Endothelial cell of umbilical vein (primary cell): ENCODE measurements at regions not wholly inside any gene's neighbourhood (a gene's known extent, or its start where the extent isn't known, plus 50 kb on each side); places are given as distances from the start of the nearest gene placed in this dataset.

Source experiments
- BruUV-seq: library from RNA; stranded (reverse); fragments of 400-500 nt; replicated peaks from 2 replicates; lab custom pipeline; 2021; lab: Mats Ljungman, UMichigan
- CTCF ChIA-PET: fragments of 300-600, 350-600 bp; sonication (Branson Sonifier 250); formaldehyde crosslinking; loops from one replicate; lab custom pipeline; 2021; ENCODE audit warnings: antibody characterized with exemption, inconsistent platforms; lab: Charles Lee
- POLR2A ChIA-PET: fragments of 300-600, 350-600 bp; sonication (Branson Sonifier 250); formaldehyde crosslinking; loops from one replicate; lab custom pipeline; 2021; ENCODE audit warnings: antibody characterized with exemption, inconsistent platforms; lab: Charles Lee
- DNase-seq: peaks from one replicate; pipeline ENCODE4 v3.0.0-alpha.2; 2011; ENCODE audit warnings: low read depth, low spot score
- FAIRE-seq: peaks from 2 replicates; lab custom pipeline; 2011; peaks lifted over from hg19 to GRCh38; lab: Jason Lieb, UNC
- H2AFZ ChIP-seq: 2 replicates; pipeline ENCODE4 v1.6.0; 2012; ENCODE audit warnings: low read depth, low read length, control low read depth, inconsistent platforms
- H3K27ac ChIP-seq: 2 replicates; pipeline ENCODE4 v1.5.1; 2011; ENCODE audit warnings: low read depth, mild to moderate bottlenecking, control low read depth, low read length, moderate library complexity; ENCODE audit not compliant: insufficient read depth
- H3K27me3 ChIP-seq, 2 experiments: 2 replicates each; pipeline versions ENCODE4 v1.6.0 to v1.6.1; 2011; ENCODE audit warnings: low read length in 2 of 2, mixed read lengths in 1 of 2; ENCODE audit not compliant: control insufficient read depth in 2 of 2, insufficient read depth in 2 of 2
- H3K36me3 ChIP-seq, 2 experiments: 2 replicates in 1 of 2; 3 replicates in 1 of 2; pipeline ENCODE4 v1.5.1; 2011; ENCODE audit warnings: low read length in 2 of 2, mild to moderate bottlenecking in 1 of 2, moderate library complexity in 1 of 2; ENCODE audit not compliant: control insufficient read depth in 2 of 2, insufficient read depth in 2 of 2; ENCODE audit errors: extremely low read depth in 1 of 2
- H3K4me1 ChIP-seq: 3 replicates; pipeline ENCODE4 v1.5.1; 2011; ENCODE audit warnings: mild to moderate bottlenecking, low read length; ENCODE audit not compliant: control insufficient read depth, insufficient read depth; ENCODE audit errors: extremely low read depth
- H3K4me2 ChIP-seq: 2 replicates; pipeline ENCODE4 v1.6.1; 2011; ENCODE audit warnings: low read length, control low read depth, mixed read lengths; ENCODE audit not compliant: insufficient read depth
- H3K4me3 ChIP-seq, 3 experiments: fragments of 200-600 bp in 1 of 3; sonication (generic), shearing (Covaris generic) in 1 of 3; replicated peaks in 1 of 3; 2 replicates each; pipeline ENCODE4 v1.5.1; 2011 to 2016; ENCODE audit warnings: control low read depth in 3 of 3, low read length in 3 of 3, mild to moderate bottlenecking in 2 of 3, inconsistent platforms in 1 of 3, low read depth in 1 of 3, moderate library complexity in 1 of 3; ENCODE audit not compliant: insufficient read depth in 1 of 3
- H3K79me2 ChIP-seq: 2 replicates; pipeline ENCODE4 v1.6.0; 2012; ENCODE audit warnings: low read length, inconsistent platforms; ENCODE audit not compliant: control insufficient read depth, insufficient read depth
- H3K9ac ChIP-seq: replicated peaks from 2 replicates; pipeline ENCODE3; 2011; ENCODE audit warnings: low read length, control low read depth; ENCODE audit not compliant: insufficient read depth; ENCODE audit errors: extremely low read depth
- H3K9me1 ChIP-seq: replicated peaks from 3 replicates; pipeline ENCODE4 v1.6.0; 2011; ENCODE audit warnings: mild to moderate bottlenecking, low read length; ENCODE audit not compliant: control insufficient read depth, insufficient read depth; ENCODE audit errors: extremely low read depth
- H3K9me3 ChIP-seq: replicated peaks from 2 replicates; pipeline ENCODE4 v1.5.1; 2012; ENCODE audit warnings: low read length, inconsistent platforms; ENCODE audit not compliant: control insufficient read depth, insufficient read depth
- H4K20me1 ChIP-seq: replicated peaks from 2 replicates; pipeline ENCODE3; 2011; ENCODE audit warnings: mild to moderate bottlenecking, low read length; ENCODE audit not compliant: control insufficient read depth, insufficient read depth; ENCODE audit errors: extremely low read depth
- EZH2 ChIP-seq: IDR thresholded peaks from 2 replicates; pipeline ENCODE4 v1.6.1; 2012; ENCODE audit warnings: borderline replicate concordance, low read depth, mild to moderate bottlenecking, moderate library complexity, low read length, inconsistent platforms; ENCODE audit not compliant: severe bottlenecking
- FOS ChIP-seq: IDR thresholded peaks from 2 replicates; pipeline ENCODE4 v1.6.1; 2011; ENCODE audit warnings: mild to moderate bottlenecking, low read length, moderate library complexity, borderline replicate concordance; ENCODE audit not compliant: insufficient read depth
- GATA2 ChIP-seq: IDR thresholded peaks from 2 replicates; pipeline ENCODE4 v1.7.0; 2011; ENCODE audit warnings: low read depth, mild to moderate bottlenecking, moderate library complexity, mixed read lengths, low read length; ENCODE audit not compliant: insufficient read length, insufficient read depth
- JUN ChIP-seq: IDR thresholded peaks from 2 replicates; pipeline ENCODE4 v1.6.1; 2011; ENCODE audit warnings: borderline replicate concordance, low read depth; ENCODE audit not compliant: insufficient read length, insufficient read depth
- MYC ChIP-seq: IDR thresholded peaks from one replicate; pipeline ENCODE4 v1.6.1; 2011; ENCODE audit warnings: mild to moderate bottlenecking, low read depth, low read length
- POLR2A ChIP-seq: IDR thresholded peaks from 2 replicates; pipeline ENCODE4 v1.6.1; 2012; ENCODE audit warnings: low read depth, mild to moderate bottlenecking, control low read depth, low read length
- POLR2AphosphoS5 ChIP-seq: IDR thresholded peaks from 2 replicates; pipeline ENCODE4 v1.6.1; 2012; ENCODE audit warnings: low read depth, mild to moderate bottlenecking, control low read depth, low read length, moderate library complexity; ENCODE audit not compliant: insufficient read depth
- dilution Hi-C: fragments of 300-500 bp; cut with MboI; formaldehyde crosslinking; loops from one replicate; pipeline ENCODE4 v1.15.0; 2019; ENCODE audit warnings: low sequenced_read_pairs; ENCODE audit not compliant: extremely low pct_ligation_motif_present
- intact Hi-C: fragments of 100-400 bp; cut with micrococcal nuclease; formaldehyde crosslinking; loops from one replicate; pipeline ENCODE4 v1.10.0; 2022
- TF ChIP-seq, protein P1 (sequence below), 2 donors: IDR thresholded peaks; 1 replicate in 1 of 2; 2 replicates in 1 of 2; pipeline ENCODE4 v1.5.1; 2011; ENCODE audit warnings: low read length in 2 of 2, mild to moderate bottlenecking in 2 of 2, moderate library complexity in 2 of 2, control low read depth in 1 of 2, inconsistent platforms in 1 of 2, low read depth in 1 of 2; ENCODE audit not compliant: insufficient read depth in 1 of 2; ENCODE audit errors: extremely low read depth in 1 of 2
- TF ChIP-seq, protein P2 (sequence below): IDR thresholded peaks from 2 replicates; pipeline ENCODE4 v1.6.1; 2011; ENCODE audit not compliant: insufficient read depth, insufficient read length

DNA sequence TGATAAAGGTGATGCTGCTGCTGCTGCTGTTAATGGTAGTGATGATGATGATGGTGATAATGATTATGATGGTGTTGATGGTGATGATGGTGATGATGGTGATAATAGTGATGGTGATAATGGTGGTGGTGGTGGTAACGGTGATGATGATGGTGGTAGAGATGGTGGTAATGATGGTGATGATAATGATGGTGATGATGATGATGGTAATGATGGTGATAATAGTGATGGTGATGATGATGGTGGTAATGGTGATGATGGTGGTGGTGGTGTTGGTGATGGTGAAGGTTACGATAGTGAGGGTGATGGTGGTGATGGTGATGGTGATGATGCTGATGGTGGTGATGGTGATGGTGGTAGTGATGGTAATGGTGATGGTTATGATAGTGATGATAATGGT lies 132.3 kb downstream of the TFAP2C start:
- H3K27ac ChIP-seq = no peak overlapping the region
- DNase-seq (no peak), FAIRE-seq (no peak)
- H3K4me3 ChIP-seq = no peak overlapping the region
- H3K9me1 ChIP-seq = no peaks in the 10 kb centered on the region
- H3K9ac ChIP-seq = no peak overlapping the region
- H2AFZ ChIP-seq = no peak overlapping the region
- H3K79me2 ChIP-seq = no peaks in the 10 kb centered on the region
- no peaks in the 10 kb centered on the region for H3K9me3 ChIP-seq
- H3K27me3 ChIP-seq = no peaks in the 10 kb centered on the region
- CTCF ChIA-PET = no interaction called here
- H3K4me1 ChIP-seq = no peaks in the 10 kb centered on the region
- no peak overlapping the region for H3K4me2 ChIP-seq
- no peaks in the 10 kb centered on the region for H4K20me1 ChIP-seq
- intact Hi-C loops = no loop called here
- TF ChIP-seq JUN (no peak), POLR2AphosphoS5 (no peak), EZH2 (no peak), FOS (no peak), GATA2 (no peak), POLR2A (no peak), MYC (no peak)
- TF ChIP-seq, protein P1, sequence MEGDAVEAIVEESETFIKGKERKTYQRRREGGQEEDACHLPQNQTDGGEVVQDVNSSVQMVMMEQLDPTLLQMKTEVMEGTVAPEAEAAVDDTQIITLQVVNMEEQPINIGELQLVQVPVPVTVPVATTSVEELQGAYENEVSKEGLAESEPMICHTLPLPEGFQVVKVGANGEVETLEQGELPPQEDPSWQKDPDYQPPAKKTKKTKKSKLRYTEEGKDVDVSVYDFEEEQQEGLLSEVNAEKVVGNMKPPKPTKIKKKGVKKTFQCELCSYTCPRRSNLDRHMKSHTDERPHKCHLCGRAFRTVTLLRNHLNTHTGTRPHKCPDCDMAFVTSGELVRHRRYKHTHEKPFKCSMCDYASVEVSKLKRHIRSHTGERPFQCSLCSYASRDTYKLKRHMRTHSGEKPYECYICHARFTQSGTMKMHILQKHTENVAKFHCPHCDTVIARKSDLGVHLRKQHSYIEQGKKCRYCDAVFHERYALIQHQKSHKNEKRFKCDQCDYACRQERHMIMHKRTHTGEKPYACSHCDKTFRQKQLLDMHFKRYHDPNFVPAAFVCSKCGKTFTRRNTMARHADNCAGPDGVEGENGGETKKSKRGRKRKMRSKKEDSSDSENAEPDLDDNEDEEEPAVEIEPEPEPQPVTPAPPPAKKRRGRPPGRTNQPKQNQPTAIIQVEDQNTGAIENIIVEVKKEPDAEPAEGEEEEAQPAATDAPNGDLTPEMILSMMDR (IDR thresholded peaks at IDR 0.05; ENCODE audit: extremely low read depth in 1 of 2, insufficient read depth in 1 of 2, low read depth in 1 of 2, low read length in 2 of 2) = no peak
- TF ChIP-seq, protein P2, sequence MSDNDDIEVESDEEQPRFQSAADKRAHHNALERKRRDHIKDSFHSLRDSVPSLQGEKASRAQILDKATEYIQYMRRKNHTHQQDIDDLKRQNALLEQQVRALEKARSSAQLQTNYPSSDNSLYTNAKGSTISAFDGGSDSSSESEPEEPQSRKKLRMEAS = no peak
- POLR2A ChIA-PET = no interaction called here
- BruUV-seq = no TSS peak
- dilution Hi-C loops = no loop called here
- H3K36me3 ChIP-seq = no peaks in the 10 kb centered on the region
